SIG-M5 (cell line): ENCODE measurements at regions not wholly inside any gene's neighbourhood (a gene's known extent, or its start where the extent isn't known, plus 50 kb on each side); places are given as distances from the start of the nearest gene placed in this dataset.

Source experiments
- DNase-seq: peaks from one replicate; lab custom pipeline; 2025; lab: John Stamatoyannopoulos, UW

GRCh38 chr2:238636269-238637073, 209.7 kb downstream of the ASB1 start:
- DNase-seq: no peak

GRCh38 chr2:238638100-238638981, 209.5 kb upstream of the TWIST2 start:
- no peak for DNase-seq

GRCh38 chr2:238638982-238639628, 208.8 kb upstream of the TWIST2 start:
- DNase-seq: no peak

GRCh38 chr2:238640486-238640885, 207.4 kb upstream of the TWIST2 start:
- DNase-seq: no peak

GRCh38 chr2:238642973-238643372, 204.9 kb upstream of the TWIST2 start:
- no peak for DNase-seq

- no peak for DNase-seq
These were observed 204.4 kb upstream of the TWIST2 start for GRCh38 chr2:238643400-238643907.

GRCh38 chr2:238644095-238645081, 203.5 kb upstream of the TWIST2 start:
- no peak for DNase-seq

- no peak for DNase-seq
These were observed 202.8 kb upstream of the TWIST2 start for GRCh38 chr2:238645095-238645494.

- no peak for DNase-seq
These were observed 202.2 kb upstream of the TWIST2 start for GRCh38 chr2:238645716-238646115.

GRCh38 chr2:238646281-238646680, 201.6 kb upstream of the TWIST2 start:
- no peak for DNase-seq

GRCh38 chr2:238646803-238647202, 201.1 kb upstream of the TWIST2 start:
- DNase-seq: no peak

- no peak for DNase-seq
These were observed 198.8 kb upstream of the TWIST2 start for GRCh38 chr2:238649123-238649522.

- DNase-seq: no peak
These were observed 197.9 kb upstream of the TWIST2 start for GRCh38 chr2:238649936-238650518.

GRCh38 chr2:238650536-238650935, 197.3 kb upstream of the TWIST2 start:
- DNase-seq: no peak

GRCh38 chr2:238651306-238652052, 196.4 kb upstream of the TWIST2 start:
- no peak for DNase-seq

- DNase-seq: no peak
These were observed 195.7 kb upstream of the TWIST2 start for GRCh38 chr2:238652053-238652770.

- no peak for DNase-seq
These were observed 195.1 kb upstream of the TWIST2 start for GRCh38 chr2:238652771-238653157.

- no peak for DNase-seq
These were observed 194.3 kb upstream of the TWIST2 start for GRCh38 chr2:238653431-238654109.
